ENCODE measurements at regions not wholly inside any gene's neighbourhood (a gene's known extent, or its start where the extent isn't known, plus 50 kb on each side); places are given as distances from the start of the nearest gene placed in this dataset.

- Histone ChIP-seq H3K56ac (ENCODE audit: extremely low read depth, insufficient read depth, low read length) (no peak overlapping the region), H3K79me1 (ENCODE audit: low read depth in 1 of 2, low read length in 2 of 2) (no peaks in the 10 kb centered on the region), H3K4me2 (ENCODE audit: low read depth, low read length) (no peak overlapping the region), H3K4me3 (ENCODE audit: insufficient read depth, low read depth, low read length) (no peak overlapping the region), H2BK5ac (ENCODE audit: low read depth, low read length, poor library complexity, severe bottlenecking) (no peak overlapping the region), H2AK5ac (ENCODE audit: low read depth, low read length) (no peak overlapping the region), H3K9me1 (ENCODE audit: insufficient read depth, low read length) (no peaks in the 10 kb centered on the region), H3K9me3 (ENCODE audit: control insufficient read depth, insufficient read depth, low read length) (no peaks in the 10 kb centered on the region), H4K20me1 (ENCODE audit: insufficient read depth, low read length) (no peaks in the 10 kb centered on the region), H4K91ac (ENCODE audit: insufficient read depth, low read depth, low read length) (no peak overlapping the region), H2AFZ (replicated peaks; ENCODE audit: low read length, poor library complexity) (no peak overlapping the region), H3K14ac (replicated peaks; ENCODE audit: low read depth, low read length) (no peak overlapping the region), H3K18ac (ENCODE audit: low read depth, low read length) (no peak overlapping the region), H3K23ac (ENCODE audit: low read depth, low read length) (no peak overlapping the region), H3K4ac (ENCODE audit: low read depth, low read length) (no peak overlapping the region), H3K27ac (ENCODE audit: insufficient read depth, low read length) (no peak overlapping the region), H3K36me3 (ENCODE audit: control insufficient read depth, insufficient read depth, low read length) (no peaks in the 10 kb centered on the region), H4K5ac (ENCODE audit: low read depth, low read length) (no peak overlapping the region), H2BK120ac (ENCODE audit: low read depth, low read length) (no peak overlapping the region), H2BK20ac (ENCODE audit: low read depth, low read length) (no peak overlapping the region), H3K4me1 (ENCODE audit: control insufficient read depth, insufficient read depth, low read length) (no peaks in the 10 kb centered on the region), H3K9ac (ENCODE audit: low read depth, low read length) (no peak overlapping the region), H3K27me3 (ENCODE audit: control insufficient read depth, insufficient read depth, low read length) (no peaks in the 10 kb centered on the region), H2AK9ac (replicated peaks; ENCODE audit: low read depth, low read length, poor library complexity) (no peak overlapping the region), H4K8ac (ENCODE audit: low read depth in 2 of 2, low read length in 2 of 2) (no peak overlapping the region), H2BK15ac (ENCODE audit: low read depth, low read length) (no peak overlapping the region)
- DNase-seq: no peak
- dilution Hi-C loops (cut with HindIII; ENCODE audit: low sequenced_read_pairs, unreplicated experiment) (no loop called here), intact Hi-C loops (cut with micrococcal nuclease) (no loop called here), in situ Hi-C loops (cut with MboI; ENCODE audit: low sequenced_read_pairs) (no loop called here)
- ChIA-PET CTCF (no interaction called here), POLR2A (ENCODE audit: unreplicated experiment) (no interaction called here)
- no peak for ATAC-seq (ENCODE audit: low read depth)
- no TSS peak for BruUV-seq (replicated peaks)
- TF ChIP-seq RCOR1 (IDR thresholded peaks at IDR 0.05; ENCODE audit: insufficient replicate concordance, low read length) (no peak), SMC3 (IDR thresholded peaks at IDR 0.05; ENCODE audit: low read depth, low read length) (no peak), POLR2A (IDR thresholded peaks at IDR 0.05; ENCODE audit: low read depth, low read length) (no peak), RFX5 (IDR thresholded peaks at IDR 0.05; ENCODE audit: low read depth, low read length) (no peak), RAD21 (IDR thresholded peaks at IDR 0.05; ENCODE audit: low read length) (no peak), MXI1 (IDR thresholded peaks at IDR 0.05; ENCODE audit: borderline replicate concordance, low read depth, low read length) (no peak), CHD1 (IDR thresholded peaks at IDR 0.05; ENCODE audit: low read depth, low read length) (no peak), MAZ (IDR thresholded peaks at IDR 0.05; ENCODE audit: borderline replicate concordance, low read depth, low read length) (no peak), BHLHE40 (IDR thresholded peaks at IDR 0.05; ENCODE audit: low read depth, low read length) (no peak), FOS (IDR thresholded peaks at IDR 0.05; ENCODE audit: low read depth, low read length) (no peak), CTCF (conservative IDR thresholded peaks at IDR 0.05; ENCODE audit: low read depth, low read length) (no peak), CEBPB (IDR thresholded peaks at IDR 0.05; ENCODE audit: low read depth, low read length) (no peak), MAFK (IDR thresholded peaks at IDR 0.05; ENCODE audit: low read depth, low read length) (no peak), USF2 (IDR thresholded peaks at IDR 0.05; ENCODE audit: low read depth, low read length) (no peak), ELK1 (IDR thresholded peaks at IDR 0.05; ENCODE audit: borderline replicate concordance, low read depth, low read length) (no peak), NFE2L2 (IDR thresholded peaks at IDR 0.05; ENCODE audit: low read depth, low read length) (no peak)
- WGBS, 2 experiments (ENCODE audit: extremely low coverage in 2 of 2, insufficient read length in 1 of 2): no CpG with 5 or more reads among the region's 2 CpGs
Measured at GRCh38 chr4:110924761-110925160, 301.9 kb upstream of the PITX2 start.

Measured in IMR-90 (cell line).